Activated naive CD4-positive, alpha-beta T cell treated with anti-CD3 and anti-CD28 coated beads, Interleukin-2, amount 50 U/mL, for 24 hours (primary cell): ENCODE measurements at regions not wholly inside any gene's neighbourhood (a gene's known extent, or its start where the extent isn't known, plus 50 kb on each side); places are given as distances from the start of the nearest gene placed in this dataset.
"Not testable (repeated sequence)": the region's sequence is repeated elsewhere in the genome, so short reads cannot be mapped to it uniquely, and the experiment has no call there.

Source experiments
- H3K27ac Mint-ChIP-seq: one replicate; pipeline ENCODE4 v1.8.0; 2021; ENCODE audit warnings: mild to moderate bottlenecking, mixed read lengths
- H3K27me3 Mint-ChIP-seq: one replicate; pipeline ENCODE4 v1.8.0; 2021; ENCODE audit warnings: mixed read lengths
- H3K36me3 Mint-ChIP-seq: one replicate; pipeline ENCODE4 v1.8.0; 2021; ENCODE audit warnings: mixed read lengths
- H3K4me1 Mint-ChIP-seq: one replicate; pipeline ENCODE4 v1.8.0; 2021; ENCODE audit warnings: mixed read lengths
- H3K4me3 Mint-ChIP-seq: one replicate; pipeline ENCODE4 v1.8.0; 2021; ENCODE audit warnings: mild to moderate bottlenecking, mixed read lengths
- H3K9me3 Mint-ChIP-seq: one replicate; pipeline ENCODE4 v1.8.0; 2021; ENCODE audit warnings: mixed read lengths

DNA sequence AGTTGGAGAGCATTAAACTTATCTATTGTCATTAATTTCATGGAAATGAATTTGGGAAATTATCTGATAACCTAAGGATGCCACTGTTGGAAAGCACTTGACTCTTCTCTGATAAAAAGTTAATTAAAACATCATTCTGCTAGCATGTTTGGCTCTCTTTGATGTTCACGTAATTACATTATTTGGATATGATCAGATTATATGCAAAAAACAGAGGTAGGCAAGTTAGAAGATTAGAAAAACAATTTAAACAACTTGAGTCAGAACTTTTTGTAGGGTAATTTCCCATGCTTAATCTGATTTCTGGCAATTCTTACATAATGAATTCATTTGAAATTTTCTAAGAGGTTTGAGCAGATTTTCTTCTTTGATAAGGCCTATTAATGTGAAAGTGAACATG is 882.9 kb downstream of the TRAM1L1 start:
- H3K27ac Mint-ChIP-seq: no peak overlapping the region
- H3K27me3 Mint-ChIP-seq: no peaks in the 10 kb centered on the region
- no peaks in the 10 kb centered on the region for H3K36me3 Mint-ChIP-seq
- no peak overlapping the region for H3K4me3 Mint-ChIP-seq
- no peaks in the 10 kb centered on the region for H3K9me3 Mint-ChIP-seq
- no peaks in the 10 kb centered on the region for H3K4me1 Mint-ChIP-seq

DNA sequence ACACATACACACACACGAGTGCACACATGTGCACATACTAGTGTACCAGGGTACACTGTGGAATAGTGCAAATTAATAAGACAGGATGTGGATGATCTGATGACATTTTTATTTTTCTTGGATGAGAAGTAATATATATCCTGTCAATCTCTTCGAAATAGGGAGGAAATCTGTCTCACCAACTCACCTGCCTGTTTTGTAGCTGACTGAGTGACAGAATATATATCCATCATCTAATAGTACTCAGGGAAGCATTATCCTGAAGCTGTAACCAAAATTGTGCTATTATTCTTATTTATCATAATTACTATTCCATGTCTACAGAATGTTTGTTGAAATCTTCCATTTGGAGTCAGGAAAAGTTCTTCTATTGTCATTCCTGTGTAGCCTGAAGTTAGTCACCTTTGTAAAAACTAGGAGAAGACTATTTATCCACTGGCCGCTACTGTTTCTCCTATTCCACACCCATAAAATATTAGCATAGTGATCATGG is 888.0 kb downstream of the TRAM1L1 start:
- H3K4me3 Mint-ChIP-seq: no peak overlapping the region
- no peaks in the 10 kb centered on the region for H3K27me3 Mint-ChIP-seq
- H3K36me3 Mint-ChIP-seq: no peaks in the 10 kb centered on the region
- no peaks in the 10 kb centered on the region for H3K9me3 Mint-ChIP-seq
- H3K27ac Mint-ChIP-seq: no peak overlapping the region
- H3K4me1 Mint-ChIP-seq: no peaks in the 10 kb centered on the region

DNA sequence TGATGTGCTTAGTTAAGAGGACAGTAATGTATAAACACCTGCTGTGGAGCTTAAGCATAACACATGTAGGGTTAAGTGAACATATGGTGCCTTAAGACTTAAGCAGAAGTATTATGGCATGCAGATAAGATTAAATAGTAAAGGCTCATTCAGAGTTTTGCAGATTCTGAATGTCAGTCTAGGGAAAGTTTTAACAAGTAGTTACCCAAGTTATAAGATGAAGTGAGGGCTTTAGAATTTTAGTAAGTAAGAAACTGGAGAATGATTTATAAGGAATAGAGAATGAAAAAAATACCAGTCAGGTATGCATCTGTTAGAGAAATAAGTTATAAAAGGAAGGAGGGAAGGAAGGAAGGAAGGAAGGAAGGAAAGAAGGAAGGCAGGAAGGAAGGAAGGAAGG is 902.1 kb downstream of the TRAM1L1 start:
- no peaks in the 10 kb centered on the region for H3K9me3 Mint-ChIP-seq
- no peak overlapping the region for H3K27ac Mint-ChIP-seq
- H3K4me1 Mint-ChIP-seq: no peaks in the 10 kb centered on the region
- H3K36me3 Mint-ChIP-seq: no peaks in the 10 kb centered on the region
- H3K27me3 Mint-ChIP-seq: no peaks in the 10 kb centered on the region
- H3K4me3 Mint-ChIP-seq: no peak overlapping the region

DNA sequence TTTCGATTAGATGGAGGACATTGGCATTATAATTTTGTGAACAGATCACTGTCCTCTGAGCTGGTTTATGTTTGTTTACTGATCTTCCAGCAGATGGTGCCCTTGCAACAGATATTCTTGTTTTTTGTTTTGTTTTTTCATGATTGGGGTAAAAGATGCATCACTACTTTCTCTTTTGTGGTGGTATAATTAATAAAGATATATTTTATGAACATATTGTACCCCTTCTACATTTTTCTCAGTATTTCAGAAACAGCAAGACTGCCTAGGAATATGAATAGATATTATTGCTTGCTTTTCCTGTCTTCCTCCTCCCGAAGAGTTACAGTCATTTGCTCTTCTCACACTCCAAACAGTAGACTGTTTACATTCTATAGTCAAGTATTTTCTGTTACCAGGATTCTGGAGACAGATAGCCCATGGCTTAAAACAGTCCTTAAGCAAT is 905.2 kb downstream of the TRAM1L1 start:
- no peaks in the 10 kb centered on the region for H3K36me3 Mint-ChIP-seq
- no peaks in the 10 kb centered on the region for H3K4me1 Mint-ChIP-seq
- H3K4me3 Mint-ChIP-seq: no peak overlapping the region

DNA sequence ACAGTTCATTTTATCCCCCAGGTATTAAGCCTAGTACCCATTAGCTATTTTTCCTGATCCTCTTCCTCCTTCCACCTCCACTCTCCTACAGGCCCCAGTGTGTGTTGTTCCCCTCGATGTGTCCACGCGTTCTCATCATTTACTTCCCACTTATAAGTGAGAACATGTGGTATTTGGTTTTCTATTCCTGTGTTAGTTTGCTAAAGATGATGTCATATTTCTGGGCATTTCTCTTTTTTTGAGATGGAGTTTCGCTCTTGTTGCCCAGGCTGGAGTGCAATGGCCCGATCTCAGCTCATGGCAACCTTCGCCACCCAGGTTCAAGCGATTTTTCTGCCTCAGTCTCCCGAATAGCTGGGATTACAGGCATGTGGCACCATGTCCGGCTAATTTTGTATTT is 934.0 kb downstream of the TRAM1L1 start:
- not testable (repeated sequence) for H3K36me3 Mint-ChIP-seq, H3K4me1 Mint-ChIP-seq, H3K27me3 Mint-ChIP-seq, H3K27ac Mint-ChIP-seq, H3K4me3 Mint-ChIP-seq, H3K9me3 Mint-ChIP-seq

More for the DNA sequence above, 905.2 kb downstream of the TRAM1L1 start:
- Mint-ChIP-seq H3K9me3 (peaks cover 4% of the 10 kb centered on the region), H3K27ac (no peak overlapping the region), H3K27me3 (no peaks in the 10 kb centered on the region)

DNA sequence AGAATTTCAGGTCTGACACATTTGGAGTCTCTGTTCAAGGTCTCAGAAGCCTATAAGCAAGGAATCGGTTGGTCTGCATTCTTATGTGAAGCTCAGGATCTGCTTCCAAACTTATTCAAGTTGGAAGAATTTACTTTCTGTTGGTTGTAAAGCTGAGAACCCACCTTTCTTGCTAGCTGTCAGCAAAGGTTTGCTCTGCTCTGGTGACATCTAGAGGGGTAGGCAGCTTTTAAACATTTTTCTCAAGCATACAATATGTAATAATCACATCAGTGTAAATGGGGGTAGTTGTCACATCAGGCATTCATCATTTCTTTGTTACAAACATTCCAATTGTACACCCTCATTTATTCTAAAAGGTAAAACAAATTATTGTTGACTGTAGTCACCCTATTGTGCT is 935.2 kb downstream of the TRAM1L1 start:
- Mint-ChIP-seq H3K27ac (no peak overlapping the region), H3K9me3 (peaks cover 6% of the 10 kb centered on the region), H3K36me3 (no peaks in the 10 kb centered on the region), H3K4me3 (no peak overlapping the region), H3K4me1 (no peaks in the 10 kb centered on the region), H3K27me3 (no peaks in the 10 kb centered on the region)

DNA sequence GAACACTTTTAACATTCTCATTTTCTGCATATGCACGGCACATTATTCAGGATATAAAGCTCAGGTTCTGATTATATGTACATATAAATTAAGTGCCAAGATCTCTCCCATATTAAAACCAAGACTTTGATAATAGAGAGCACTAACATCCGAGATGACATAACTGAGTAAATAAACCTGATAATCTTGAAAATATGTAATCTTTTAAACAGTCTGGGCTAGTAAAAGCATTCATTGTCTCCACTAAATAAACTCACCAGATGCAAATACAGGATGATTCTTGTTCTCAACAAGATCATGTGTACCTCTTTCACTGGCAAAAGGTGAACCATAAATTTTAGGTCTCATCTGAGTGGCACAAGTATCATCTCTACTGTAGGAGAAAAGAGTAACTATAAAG is 942.2 kb downstream of the TRAM1L1 start:
- no peaks in the 10 kb centered on the region for H3K4me1 Mint-ChIP-seq
- H3K27ac Mint-ChIP-seq: no peak overlapping the region
- H3K4me3 Mint-ChIP-seq: no peak overlapping the region
- no peaks in the 10 kb centered on the region for H3K36me3 Mint-ChIP-seq
- H3K27me3 Mint-ChIP-seq: no peaks in the 10 kb centered on the region
- H3K9me3 Mint-ChIP-seq: peaks cover 12% of the 10 kb centered on the region

DNA sequence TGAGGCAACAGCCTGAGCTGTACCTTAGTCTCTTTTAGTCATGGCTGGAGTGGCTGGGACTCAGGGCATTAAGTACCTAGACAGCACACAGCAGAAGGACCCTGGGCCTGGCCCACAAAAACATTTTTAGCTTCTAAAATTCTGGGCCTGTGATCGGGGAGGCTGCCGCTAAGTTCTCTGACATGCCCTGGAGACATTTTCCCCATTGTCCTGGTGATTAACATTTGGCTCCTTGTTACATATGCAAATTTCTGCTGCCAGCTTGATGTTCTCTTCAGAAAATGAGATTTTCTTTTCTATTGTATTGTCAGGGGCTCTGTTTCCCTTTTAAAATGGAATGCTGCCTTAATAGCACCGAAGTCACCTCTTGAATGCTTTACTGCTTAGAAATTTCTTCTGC is 952.4 kb downstream of the TRAM1L1 start:
- H3K27ac Mint-ChIP-seq: no peak overlapping the region
- H3K9me3 Mint-ChIP-seq: no peaks in the 10 kb centered on the region
- H3K27me3 Mint-ChIP-seq: no peaks in the 10 kb centered on the region
- H3K36me3 Mint-ChIP-seq: no peaks in the 10 kb centered on the region
- no peak overlapping the region for H3K4me3 Mint-ChIP-seq
- H3K4me1 Mint-ChIP-seq: no peaks in the 10 kb centered on the region

DNA sequence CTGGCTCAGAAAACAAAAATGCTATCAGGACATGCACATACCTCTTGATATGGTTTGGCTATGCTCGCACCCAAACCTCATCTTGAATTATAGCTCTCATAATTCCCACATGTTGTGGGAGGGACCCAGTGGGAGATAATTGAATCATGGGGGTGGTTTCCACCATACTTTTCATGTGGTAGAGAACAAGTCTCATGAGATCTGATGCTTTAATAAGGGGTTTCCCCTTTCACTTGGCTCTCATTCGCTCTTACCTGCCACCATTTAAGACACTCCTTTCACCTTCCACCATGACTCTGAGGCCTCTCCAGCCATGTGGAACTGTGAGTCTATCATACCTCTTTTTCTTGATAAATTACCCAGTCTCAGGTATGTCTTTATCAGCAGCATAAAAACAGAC is 958.6 kb downstream of the TRAM1L1 start:
- H3K27me3 Mint-ChIP-seq: no peaks in the 10 kb centered on the region
- no peak overlapping the region for H3K27ac Mint-ChIP-seq
- no peak overlapping the region for H3K4me3 Mint-ChIP-seq
- no peaks in the 10 kb centered on the region for H3K9me3 Mint-ChIP-seq
- H3K4me1 Mint-ChIP-seq: no peaks in the 10 kb centered on the region
- no peaks in the 10 kb centered on the region for H3K36me3 Mint-ChIP-seq

DNA sequence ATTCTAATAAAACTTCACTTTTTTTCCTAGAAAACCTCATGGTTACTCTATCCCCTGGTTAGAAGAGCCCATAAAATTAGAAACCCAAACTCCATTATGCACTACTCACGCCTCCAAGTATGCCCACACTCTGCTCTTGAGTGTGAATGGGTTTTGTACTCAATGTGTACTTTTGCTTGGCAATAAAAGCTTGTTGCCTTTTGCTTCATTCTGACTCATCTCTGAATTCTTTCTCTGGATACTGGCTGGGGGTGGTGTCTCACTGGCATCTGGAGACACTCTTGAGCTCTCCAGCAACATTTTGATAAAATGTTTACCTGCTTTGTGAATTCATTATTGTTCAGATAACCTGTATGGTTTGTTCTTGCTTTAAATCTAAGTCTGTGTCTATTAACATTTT is 963.3 kb downstream of the TRAM1L1 start:
- Mint-ChIP-seq H3K4me3 (no peak overlapping the region), H3K27me3 (no peaks in the 10 kb centered on the region), H3K27ac (no peak overlapping the region), H3K36me3 (no peaks in the 10 kb centered on the region), H3K4me1 (no peaks in the 10 kb centered on the region), H3K9me3 (peaks cover 7% of the 10 kb centered on the region)

DNA sequence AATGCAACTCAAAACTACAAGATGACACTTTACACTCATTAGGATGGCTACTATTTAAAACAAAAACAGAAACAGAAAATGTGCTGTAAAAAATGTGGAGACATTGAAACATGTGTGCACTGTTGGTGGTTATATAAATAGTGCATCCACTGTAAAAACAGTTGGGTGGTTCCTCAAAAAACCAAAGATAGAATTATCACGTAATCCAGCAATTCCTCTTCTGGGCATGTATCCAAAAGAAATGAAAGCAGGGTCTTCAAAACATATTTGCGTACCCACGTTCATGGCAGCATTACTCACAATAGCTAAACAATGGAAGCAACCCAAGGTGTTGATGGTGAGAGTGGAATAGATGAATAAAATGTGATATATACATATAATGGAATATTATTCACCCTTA is 967.2 kb downstream of the TRAM1L1 start:
- no peak overlapping the region for H3K27ac Mint-ChIP-seq
- no peaks in the 10 kb centered on the region for H3K27me3 Mint-ChIP-seq
- H3K4me1 Mint-ChIP-seq: no peaks in the 10 kb centered on the region
- peaks cover 7% of the 10 kb centered on the region for H3K9me3 Mint-ChIP-seq
- no peaks in the 10 kb centered on the region for H3K36me3 Mint-ChIP-seq
- H3K4me3 Mint-ChIP-seq: no peak overlapping the region

DNA sequence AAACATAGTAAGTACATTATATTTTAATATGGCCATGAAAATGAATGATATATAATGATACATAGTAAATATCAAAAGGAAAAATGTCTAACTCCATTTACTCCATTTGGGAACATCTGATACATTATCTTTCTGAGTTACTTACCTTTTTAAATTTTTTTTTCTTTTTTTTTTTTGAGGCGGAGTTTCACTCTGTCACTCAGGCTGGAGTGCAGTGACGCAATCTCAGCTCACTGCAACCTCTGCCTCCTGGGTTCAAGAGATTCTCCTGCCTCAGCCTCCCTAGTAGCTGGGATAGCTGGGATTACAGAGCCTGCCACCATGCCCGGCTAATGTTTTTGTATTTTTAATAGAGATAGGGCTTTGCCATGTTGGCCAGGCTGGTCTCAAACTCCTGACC is 972.5 kb downstream of the TRAM1L1 start:
- not testable (repeated sequence) for H3K4me3 Mint-ChIP-seq, H3K36me3 Mint-ChIP-seq, H3K27ac Mint-ChIP-seq, H3K4me1 Mint-ChIP-seq, H3K9me3 Mint-ChIP-seq, H3K27me3 Mint-ChIP-seq

DNA sequence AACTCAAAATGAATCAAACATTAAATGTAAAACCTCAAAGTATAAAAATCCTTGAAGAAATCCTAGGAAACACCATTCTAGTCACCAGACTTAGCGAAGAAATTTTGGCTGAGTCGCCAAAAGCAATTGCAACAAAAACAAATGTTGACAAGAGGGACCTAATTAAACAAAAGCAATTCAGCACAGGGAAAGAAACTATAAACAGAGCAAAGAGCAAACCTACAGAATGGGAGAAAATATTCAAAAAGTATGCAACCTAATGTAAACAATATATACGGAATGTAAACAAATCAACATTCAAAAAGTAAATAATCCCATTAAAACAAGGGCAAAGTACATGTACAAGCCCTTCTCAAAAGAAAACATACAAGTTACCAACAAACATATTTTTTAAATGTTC is 974.7 kb downstream of the TRAM1L1 start:
- no peak overlapping the region for H3K4me3 Mint-ChIP-seq
- H3K27ac Mint-ChIP-seq: no peak overlapping the region
- no peaks in the 10 kb centered on the region for H3K36me3 Mint-ChIP-seq
- H3K4me1 Mint-ChIP-seq: no peaks in the 10 kb centered on the region
- no peaks in the 10 kb centered on the region for H3K27me3 Mint-ChIP-seq
- H3K9me3 Mint-ChIP-seq: no peaks in the 10 kb centered on the region

DNA sequence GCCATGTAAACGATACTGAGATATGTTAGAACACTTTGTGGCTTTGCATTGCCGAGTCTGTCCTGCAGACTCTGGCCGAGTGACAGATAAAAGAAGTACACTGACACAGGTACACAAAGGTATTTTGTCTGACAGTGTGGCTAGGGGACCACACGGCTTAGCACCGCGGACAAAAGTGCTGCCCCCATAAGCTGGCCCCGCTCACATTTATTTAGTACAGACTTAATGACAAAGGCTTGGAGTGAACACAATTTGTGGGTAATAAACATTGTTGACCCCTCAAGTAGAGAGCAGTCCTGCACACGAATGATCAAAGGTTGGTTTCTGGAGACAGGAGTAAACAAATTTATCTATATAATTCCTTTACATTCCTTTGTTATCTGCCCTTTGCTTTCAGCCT is 976.8 kb downstream of the TRAM1L1 start:
- Mint-ChIP-seq H3K36me3 (no peaks in the 10 kb centered on the region), H3K27me3 (no peaks in the 10 kb centered on the region), H3K9me3 (no peaks in the 10 kb centered on the region), H3K27ac (no peak overlapping the region), H3K4me1 (no peaks in the 10 kb centered on the region), H3K4me3 (no peak overlapping the region)

DNA sequence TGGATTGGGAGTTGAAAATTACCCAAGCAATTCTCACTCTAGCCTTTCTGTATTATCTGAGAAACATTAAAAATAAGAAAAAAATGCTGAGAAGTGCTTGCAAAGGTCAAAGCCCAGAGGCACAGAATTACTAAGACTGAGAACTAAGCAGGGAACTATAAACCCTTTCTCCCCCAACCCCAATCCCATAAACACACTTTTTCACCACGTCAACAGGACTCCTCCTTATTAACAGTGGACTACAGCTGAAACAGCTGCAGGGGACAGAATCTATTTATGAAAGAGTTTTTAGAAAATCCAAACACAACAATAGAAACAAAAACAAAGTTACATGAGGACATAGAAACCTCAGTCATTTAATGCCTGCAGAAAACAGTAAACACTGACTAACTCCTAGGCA is 984.1 kb downstream of the TRAM1L1 start:
- peaks cover 14% of the 10 kb centered on the region for H3K9me3 Mint-ChIP-seq
- H3K27ac Mint-ChIP-seq: no peak overlapping the region
- H3K36me3 Mint-ChIP-seq: peaks cover 3% of the 10 kb centered on the region
- no peaks in the 10 kb centered on the region for H3K27me3 Mint-ChIP-seq
- H3K4me3 Mint-ChIP-seq: no peak overlapping the region
- no peaks in the 10 kb centered on the region for H3K4me1 Mint-ChIP-seq

DNA sequence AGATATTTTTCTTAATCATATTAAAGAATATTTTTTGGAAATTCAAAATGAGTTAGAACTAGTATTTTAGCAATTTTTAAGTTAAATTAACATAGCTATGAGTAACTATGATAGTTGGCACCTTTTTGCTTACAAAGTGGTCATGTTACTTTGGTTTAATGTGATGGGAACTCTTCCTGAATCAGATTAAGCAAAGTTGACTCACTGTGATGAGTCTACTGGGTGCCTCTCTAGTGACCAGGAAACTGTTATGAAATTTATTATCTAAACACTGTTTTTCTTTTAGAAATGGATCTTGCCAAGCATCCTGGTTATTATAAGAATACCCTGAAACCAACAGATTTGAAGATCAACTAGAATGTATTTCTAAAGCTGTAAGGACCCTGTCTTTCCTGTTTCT is 985.8 kb downstream of the TRAM1L1 start:
- H3K4me1 Mint-ChIP-seq: no peaks in the 10 kb centered on the region
- peaks cover 14% of the 10 kb centered on the region for H3K9me3 Mint-ChIP-seq
- H3K27ac Mint-ChIP-seq: no peak overlapping the region
- peaks cover 3% of the 10 kb centered on the region for H3K36me3 Mint-ChIP-seq
- no peaks in the 10 kb centered on the region for H3K27me3 Mint-ChIP-seq
- no peak overlapping the region for H3K4me3 Mint-ChIP-seq

DNA sequence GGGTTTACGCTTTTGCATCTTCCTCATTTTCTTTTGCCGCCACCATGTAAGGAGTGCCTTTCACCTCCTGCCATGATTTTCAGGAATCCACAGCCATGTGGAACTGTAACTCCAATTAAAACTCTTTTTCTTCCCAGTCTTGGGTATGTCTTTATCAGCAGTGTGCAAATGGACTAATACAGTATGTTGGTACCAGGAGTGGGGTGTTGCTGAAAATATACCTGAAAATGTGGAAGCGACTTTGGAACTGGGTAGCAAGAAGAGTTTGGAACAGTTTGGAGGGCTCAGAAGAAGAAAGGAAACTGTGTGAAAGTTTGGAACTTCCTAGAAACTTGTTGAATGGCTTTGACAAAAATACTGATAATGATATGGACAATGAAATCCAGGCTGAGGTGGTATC is 983.9 kb upstream of the NDST4 start:
- not testable (repeated sequence) for H3K36me3 Mint-ChIP-seq, H3K27ac Mint-ChIP-seq, H3K4me1 Mint-ChIP-seq, H3K4me3 Mint-ChIP-seq, H3K27me3 Mint-ChIP-seq
- H3K9me3 Mint-ChIP-seq: peaks cover 14% of the 10 kb centered on the region
